AG09319 (cell line): ENCODE measurements at regions not wholly inside any gene's neighbourhood (a gene's known extent, or its start where the extent isn't known, plus 50 kb on each side); places are given as distances from the start of the nearest gene placed in this dataset.

Source experiments
- DNase-seq: peaks from one replicate; pipeline ENCODE4 v3.0.0-alpha.2; 2010; ENCODE audit warnings: low read depth; ENCODE audit errors: extremely low read depth
- TF ChIP-seq, protein P1 (sequence below): IDR thresholded peaks from 2 replicates; pipeline ENCODE4 v1.5.1; 2011; ENCODE audit warnings: low read depth, mild to moderate bottlenecking, inconsistent platforms, low read length, moderate library complexity

DNA sequence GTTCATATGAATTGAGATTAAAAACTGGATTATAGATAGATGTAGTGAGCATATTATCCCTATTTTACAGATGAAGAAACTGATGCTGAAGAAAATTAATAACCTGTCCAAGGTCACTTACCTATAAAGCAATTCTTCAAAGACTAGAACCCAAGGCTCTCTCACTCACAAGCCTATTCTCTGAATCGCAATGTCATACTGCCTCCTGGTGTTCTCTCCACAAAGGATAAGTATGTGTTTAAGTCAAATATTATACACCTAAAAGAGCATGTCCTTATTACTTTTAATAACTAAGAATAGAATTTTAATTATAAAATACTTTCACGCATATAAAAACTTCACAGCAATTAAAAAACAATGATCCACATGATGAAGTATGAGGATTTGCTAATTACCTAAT, 721.3 kb upstream of the USP15 start:
- TF ChIP-seq, protein P1, sequence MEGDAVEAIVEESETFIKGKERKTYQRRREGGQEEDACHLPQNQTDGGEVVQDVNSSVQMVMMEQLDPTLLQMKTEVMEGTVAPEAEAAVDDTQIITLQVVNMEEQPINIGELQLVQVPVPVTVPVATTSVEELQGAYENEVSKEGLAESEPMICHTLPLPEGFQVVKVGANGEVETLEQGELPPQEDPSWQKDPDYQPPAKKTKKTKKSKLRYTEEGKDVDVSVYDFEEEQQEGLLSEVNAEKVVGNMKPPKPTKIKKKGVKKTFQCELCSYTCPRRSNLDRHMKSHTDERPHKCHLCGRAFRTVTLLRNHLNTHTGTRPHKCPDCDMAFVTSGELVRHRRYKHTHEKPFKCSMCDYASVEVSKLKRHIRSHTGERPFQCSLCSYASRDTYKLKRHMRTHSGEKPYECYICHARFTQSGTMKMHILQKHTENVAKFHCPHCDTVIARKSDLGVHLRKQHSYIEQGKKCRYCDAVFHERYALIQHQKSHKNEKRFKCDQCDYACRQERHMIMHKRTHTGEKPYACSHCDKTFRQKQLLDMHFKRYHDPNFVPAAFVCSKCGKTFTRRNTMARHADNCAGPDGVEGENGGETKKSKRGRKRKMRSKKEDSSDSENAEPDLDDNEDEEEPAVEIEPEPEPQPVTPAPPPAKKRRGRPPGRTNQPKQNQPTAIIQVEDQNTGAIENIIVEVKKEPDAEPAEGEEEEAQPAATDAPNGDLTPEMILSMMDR, result no peak
- no peak for DNase-seq

DNA sequence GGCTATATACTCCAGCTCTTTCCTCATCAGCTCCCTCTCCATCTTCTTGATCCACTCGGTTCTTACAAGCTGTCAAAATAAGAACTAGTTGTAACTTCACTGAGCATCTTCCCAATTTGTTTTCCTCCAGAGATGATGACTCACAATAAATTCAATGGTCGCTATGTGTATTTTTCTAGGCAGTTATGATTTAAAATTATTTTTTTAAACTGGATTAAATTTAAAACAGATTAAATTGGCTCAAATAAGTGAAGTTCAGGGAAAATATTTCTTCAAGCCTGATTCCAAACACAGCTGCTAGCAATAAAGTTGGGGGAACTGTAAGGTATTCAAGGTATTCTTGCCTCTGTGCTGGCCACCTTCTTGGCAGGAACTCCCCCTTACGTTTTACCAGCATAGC, 717.7 kb upstream of the USP15 start:
- TF ChIP-seq, protein P1, result no peak
- no peak for DNase-seq

DNA sequence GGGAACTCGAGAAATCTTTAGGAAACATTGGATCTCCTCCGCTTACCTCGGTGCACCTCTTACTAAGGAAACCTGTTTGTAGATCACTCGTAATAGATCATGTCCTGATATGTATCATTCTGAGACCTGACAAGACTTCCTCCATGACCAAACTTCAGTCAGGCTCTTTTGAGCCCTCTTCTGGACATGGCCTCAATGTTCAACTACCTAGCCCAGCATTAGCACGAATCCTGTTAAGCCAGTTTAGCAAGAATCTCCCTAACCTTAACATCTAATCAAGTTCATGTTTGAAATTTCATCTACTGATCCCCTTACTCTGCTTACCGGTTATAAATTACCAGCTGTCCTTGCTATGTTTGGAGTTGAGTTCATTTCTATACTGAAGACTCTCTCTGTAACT, 713.9 kb upstream of the USP15 start:
- DNase-seq, result no peak
- TF ChIP-seq, protein P1, result no peak

DNA sequence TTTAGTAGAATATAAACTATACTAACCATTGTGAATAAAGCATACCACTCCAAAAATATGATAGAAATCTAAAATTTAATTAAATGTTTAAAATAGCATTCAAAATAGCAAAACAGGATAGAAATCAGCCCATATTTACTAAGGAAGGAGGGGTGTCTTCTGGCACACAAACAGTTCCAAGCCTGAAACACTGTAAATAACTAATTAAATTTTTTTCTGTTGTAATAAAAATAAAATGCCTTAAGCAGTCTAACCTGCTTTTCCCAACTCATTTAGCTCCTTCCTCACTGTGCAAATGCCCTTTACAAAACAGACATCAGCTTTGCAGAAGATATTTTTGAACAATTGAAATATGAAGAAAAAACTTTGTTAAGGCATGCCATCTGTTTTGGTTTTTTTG, 707.1 kb upstream of the USP15 start:
- TF ChIP-seq, protein P1, result no peak
- no peak for DNase-seq

DNA sequence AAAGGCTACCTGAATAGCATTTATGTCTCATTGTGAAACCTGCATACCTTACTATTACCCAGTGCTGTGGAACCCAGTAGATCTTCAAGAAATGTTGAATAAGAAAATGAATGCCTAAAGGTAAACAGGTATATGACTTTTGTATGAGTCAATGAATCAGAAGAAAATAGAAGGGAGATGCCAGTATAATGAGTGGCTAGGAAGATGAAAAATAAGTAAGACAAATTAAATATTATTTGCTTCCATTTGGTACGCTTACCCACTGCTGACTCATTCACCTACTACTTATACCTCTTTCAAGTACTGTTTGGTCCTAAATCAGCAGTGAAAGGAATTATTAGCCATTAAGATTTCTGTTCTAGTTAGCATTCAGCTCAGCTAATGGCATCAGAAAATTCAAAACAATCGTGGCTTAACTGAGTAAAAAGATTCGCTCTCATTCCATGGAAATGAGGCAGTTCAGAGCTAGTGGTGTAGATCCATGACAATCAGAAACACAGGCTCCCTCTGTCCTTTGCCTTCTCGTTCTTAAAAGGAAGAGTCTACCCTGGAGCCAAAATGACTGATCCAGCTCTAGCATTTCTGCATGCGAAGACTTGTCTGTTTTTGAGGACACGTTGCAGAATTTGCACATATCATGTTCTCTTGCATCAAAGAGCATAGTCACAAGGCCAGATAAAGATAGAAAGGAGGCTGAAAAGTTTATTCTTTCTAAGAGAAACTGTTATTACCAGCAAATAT, 705.8 kb upstream of the USP15 start:
- TF ChIP-seq, protein P1, result no peak
- DNase-seq, result no peak

DNA sequence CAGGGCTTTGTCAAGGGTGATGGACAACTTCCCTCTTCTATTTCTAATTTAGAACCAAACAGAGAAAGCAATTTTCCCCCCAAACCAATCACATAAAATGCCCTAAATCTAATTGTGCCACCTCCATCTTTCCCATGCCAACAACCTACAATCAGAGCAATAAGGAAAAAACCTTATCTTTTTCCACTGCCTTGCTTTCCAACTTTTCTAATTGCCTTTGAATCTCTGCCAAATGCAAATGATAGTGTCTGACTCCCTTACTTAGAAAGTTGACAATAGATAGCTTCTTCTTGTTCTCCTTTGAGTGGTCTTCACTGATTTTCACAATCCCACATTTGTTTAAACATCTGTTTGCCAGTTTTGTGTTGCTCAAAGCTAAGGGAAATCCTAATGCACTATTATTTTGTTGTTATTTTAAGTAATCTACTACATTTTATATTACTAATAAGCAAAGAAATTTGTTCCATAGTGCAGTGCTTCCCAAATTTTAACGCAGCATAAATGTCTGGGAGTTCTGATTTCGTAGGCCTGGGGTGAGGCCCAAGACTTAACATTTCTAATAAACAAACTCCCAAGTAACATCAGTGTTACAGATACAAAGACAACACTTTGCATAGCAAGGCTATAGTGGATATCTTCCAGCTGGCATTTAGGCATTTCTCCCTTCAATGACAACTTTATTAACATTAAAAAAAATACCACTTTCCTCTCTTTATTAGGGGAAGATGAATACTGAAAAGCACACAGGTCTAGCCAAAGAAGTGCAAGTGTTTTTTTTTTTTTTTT, 696.3 kb upstream of the USP15 start:
- TF ChIP-seq, protein P1, result no peak
- DNase-seq, result no peak

DNA sequence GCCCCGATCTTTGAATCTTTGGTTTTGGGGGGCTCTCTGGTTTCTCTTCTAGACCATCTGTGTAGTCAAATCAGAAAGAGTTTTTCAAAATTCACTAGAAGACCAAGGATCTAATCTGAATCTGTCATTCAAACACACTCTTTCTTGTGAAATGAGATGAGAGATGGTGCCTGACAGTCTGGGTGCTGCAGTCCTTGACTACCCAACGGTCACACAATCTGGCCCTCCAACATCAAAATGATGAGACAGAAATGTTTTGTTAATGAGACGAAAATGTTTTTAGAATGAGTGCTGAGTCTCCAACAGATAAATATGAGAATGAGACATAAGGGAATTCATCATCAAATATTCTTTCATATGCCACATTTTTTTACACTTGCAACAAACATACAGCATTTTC, 695.7 kb upstream of the USP15 start:
- TF ChIP-seq, protein P1, result no peak

More for the DNA sequence above, 695.7 kb upstream of the USP15 start:
- DNase-seq, result no peak
